Nephron (organoid): ENCODE measurements at regions not wholly inside any gene's neighbourhood (a gene's known extent, or its start where the extent isn't known, plus 50 kb on each side); places are given as distances from the start of the nearest gene placed in this dataset.
"Not testable (repeated sequence)": the region's sequence is repeated elsewhere in the genome, so short reads cannot be mapped to it uniquely, and the experiment has no call there.

ENCODE experiments used
- H3K27ac Mint-ChIP-seq, 3 experiments: 2 replicates each; pipeline ENCODE4 v1.8.0; 2020; ENCODE audit warnings: mixed read lengths in 3 of 3, mild to moderate bottlenecking in 2 of 3, moderate library complexity in 1 of 3
- H3K27me3 Mint-ChIP-seq: 2 replicates; pipeline ENCODE4 v1.8.0; 2021; ENCODE audit warnings: low read depth, mild to moderate bottlenecking, moderate library complexity, mixed read lengths
- H3K36me3 Mint-ChIP-seq: 2 replicates; pipeline ENCODE4 v1.8.0; 2020; ENCODE audit warnings: low read depth, mixed read lengths
- H3K4me1 Mint-ChIP-seq: 2 replicates; pipeline ENCODE4 v1.8.0; 2020; ENCODE audit warnings: mixed read lengths
- H3K4me3 Mint-ChIP-seq, 3 experiments: 2 replicates each; pipeline ENCODE4 v1.8.0; 2020; ENCODE audit warnings: mild to moderate bottlenecking in 3 of 3, mixed read lengths in 3 of 3, moderate library complexity in 2 of 3
- H3K9me3 Mint-ChIP-seq: 2 replicates; pipeline ENCODE4 v1.8.0; 2020; ENCODE audit warnings: mixed read lengths
- TF ChIP-seq, protein P1 (sequence below), 3 experiments: fragments of 200-600 bp; sonication (generic); IDR thresholded peaks; one replicate each; pipeline ENCODE4 v1.5.0; 2021; ENCODE audit warnings: antibody characterized with exemption in 3 of 3; ENCODE audit not compliant: unreplicated experiment in 3 of 3

DNA sequence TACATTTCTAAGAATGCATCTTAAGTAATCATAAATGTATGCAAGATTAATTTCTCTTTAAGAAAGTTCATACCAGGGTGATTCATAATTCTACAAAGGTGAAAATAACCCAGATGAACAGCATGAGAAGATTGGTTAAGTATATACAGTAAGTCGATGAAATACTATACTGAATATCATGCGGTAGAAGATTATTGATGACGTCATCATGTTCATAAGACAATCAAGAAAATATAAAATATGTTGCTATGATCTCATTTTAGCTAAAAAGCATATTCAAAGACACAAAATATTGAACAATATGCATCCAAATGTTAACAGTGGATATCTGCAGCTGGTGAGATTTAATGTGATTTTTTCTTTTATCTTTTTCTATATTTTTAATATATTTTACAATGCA lies 312.0 kb upstream of the FGF13 start:
- H3K9me3 Mint-ChIP-seq: peaks cover 2% of the 10 kb centered on the region
- H3K4me3 Mint-ChIP-seq: no peak overlapping the region
- no peak overlapping the region for H3K27ac Mint-ChIP-seq
- no peaks in the 10 kb centered on the region for H3K4me1 Mint-ChIP-seq
- no peaks in the 10 kb centered on the region for H3K36me3 Mint-ChIP-seq
- TF ChIP-seq, protein P1, sequence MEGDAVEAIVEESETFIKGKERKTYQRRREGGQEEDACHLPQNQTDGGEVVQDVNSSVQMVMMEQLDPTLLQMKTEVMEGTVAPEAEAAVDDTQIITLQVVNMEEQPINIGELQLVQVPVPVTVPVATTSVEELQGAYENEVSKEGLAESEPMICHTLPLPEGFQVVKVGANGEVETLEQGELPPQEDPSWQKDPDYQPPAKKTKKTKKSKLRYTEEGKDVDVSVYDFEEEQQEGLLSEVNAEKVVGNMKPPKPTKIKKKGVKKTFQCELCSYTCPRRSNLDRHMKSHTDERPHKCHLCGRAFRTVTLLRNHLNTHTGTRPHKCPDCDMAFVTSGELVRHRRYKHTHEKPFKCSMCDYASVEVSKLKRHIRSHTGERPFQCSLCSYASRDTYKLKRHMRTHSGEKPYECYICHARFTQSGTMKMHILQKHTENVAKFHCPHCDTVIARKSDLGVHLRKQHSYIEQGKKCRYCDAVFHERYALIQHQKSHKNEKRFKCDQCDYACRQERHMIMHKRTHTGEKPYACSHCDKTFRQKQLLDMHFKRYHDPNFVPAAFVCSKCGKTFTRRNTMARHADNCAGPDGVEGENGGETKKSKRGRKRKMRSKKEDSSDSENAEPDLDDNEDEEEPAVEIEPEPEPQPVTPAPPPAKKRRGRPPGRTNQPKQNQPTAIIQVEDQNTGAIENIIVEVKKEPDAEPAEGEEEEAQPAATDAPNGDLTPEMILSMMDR (IDR thresholded peaks at IDR 0.05; ENCODE audit: unreplicated experiment in 3 of 3): no peak
- H3K27me3 Mint-ChIP-seq: no peaks in the 10 kb centered on the region

DNA sequence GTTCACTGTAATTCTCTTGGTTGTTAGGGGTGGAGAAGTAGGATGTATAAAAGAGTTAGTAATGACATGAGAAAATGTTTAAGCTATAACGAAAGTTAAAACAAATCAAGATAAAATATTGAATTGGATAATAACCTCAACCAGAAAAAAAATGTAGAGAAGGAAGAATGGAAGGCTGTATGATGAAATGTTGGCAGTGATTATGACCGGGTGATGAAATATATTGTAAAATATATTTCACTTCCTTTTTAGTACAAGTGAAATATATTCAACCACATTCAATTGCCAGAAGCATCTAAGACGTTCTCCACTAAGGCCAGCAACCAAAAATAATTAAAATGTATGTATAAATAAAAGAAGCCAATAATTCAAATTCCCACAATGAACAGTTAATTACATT lies 309.3 kb upstream of the FGF13 start:
- Mint-ChIP-seq H3K9me3 (peaks cover 6% of the 10 kb centered on the region), H3K4me3 (no peak overlapping the region), H3K27me3 (no peaks in the 10 kb centered on the region), H3K4me1 (no peaks in the 10 kb centered on the region), H3K27ac (no peak overlapping the region), H3K36me3 (no peaks in the 10 kb centered on the region)
- TF ChIP-seq, protein P1 (IDR thresholded peaks at IDR 0.05; ENCODE audit: unreplicated experiment in 3 of 3): no peak

DNA sequence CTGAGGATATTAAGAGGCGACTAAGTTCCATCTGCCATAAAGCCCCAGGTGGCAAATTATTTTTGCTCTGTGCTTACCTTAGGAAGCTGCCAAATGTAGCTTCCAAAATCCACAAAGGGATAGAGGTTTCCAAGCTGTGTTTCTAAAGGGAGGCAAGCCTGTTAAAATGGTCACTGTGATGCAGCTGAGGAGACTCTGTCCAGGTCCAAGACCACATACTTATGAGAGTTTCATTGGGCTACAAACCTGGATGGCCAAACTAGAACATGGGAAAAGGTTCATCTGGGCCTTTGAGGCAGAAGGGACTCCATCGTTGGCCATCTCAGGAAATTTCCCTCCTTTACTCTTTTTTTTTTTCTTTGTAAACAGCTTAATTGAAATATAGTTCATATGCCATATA lies 306.9 kb upstream of the FGF13 start:
- Mint-ChIP-seq H3K4me3 (no peak overlapping the region), H3K27ac (no peak overlapping the region)
- TF ChIP-seq, protein P1 (IDR thresholded peaks at IDR 0.05; ENCODE audit: unreplicated experiment in 3 of 3): no peak

DNA sequence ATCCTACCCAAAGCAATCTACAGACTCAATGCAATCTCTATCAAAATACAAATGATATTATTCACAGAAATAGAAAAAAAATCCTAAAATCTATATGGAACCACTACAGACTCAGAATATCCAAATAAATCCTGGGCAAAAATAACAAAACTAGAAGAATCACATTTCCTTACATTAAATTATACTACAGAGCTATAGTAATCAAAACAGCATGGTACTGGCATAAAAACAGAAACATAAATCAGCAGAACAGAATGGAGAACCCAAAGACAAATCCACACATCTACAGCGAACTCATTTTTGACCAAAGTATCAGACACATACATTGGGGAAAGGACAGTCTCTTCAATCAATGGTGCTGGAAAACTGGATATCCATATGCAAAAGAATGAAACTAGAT lies 304.1 kb upstream of the FGF13 start:
- Mint-ChIP-seq H3K4me3 (no peak overlapping the region), H3K4me1 (no peaks in the 10 kb centered on the region), H3K27ac (no peak overlapping the region), H3K27me3 (no peaks in the 10 kb centered on the region), H3K9me3 (peaks cover 48% of the 10 kb centered on the region), H3K36me3 (peaks cover 4% of the 10 kb centered on the region)
- TF ChIP-seq, protein P1 (IDR thresholded peaks at IDR 0.05; ENCODE audit: unreplicated experiment in 3 of 3): no peak

More for the DNA sequence above, 306.9 kb upstream of the FGF13 start:
- H3K27me3 Mint-ChIP-seq: no peaks in the 10 kb centered on the region
- peaks cover 4% of the 10 kb centered on the region for H3K36me3 Mint-ChIP-seq
- peaks cover 24% of the 10 kb centered on the region for H3K9me3 Mint-ChIP-seq
- H3K4me1 Mint-ChIP-seq: no peaks in the 10 kb centered on the region

DNA sequence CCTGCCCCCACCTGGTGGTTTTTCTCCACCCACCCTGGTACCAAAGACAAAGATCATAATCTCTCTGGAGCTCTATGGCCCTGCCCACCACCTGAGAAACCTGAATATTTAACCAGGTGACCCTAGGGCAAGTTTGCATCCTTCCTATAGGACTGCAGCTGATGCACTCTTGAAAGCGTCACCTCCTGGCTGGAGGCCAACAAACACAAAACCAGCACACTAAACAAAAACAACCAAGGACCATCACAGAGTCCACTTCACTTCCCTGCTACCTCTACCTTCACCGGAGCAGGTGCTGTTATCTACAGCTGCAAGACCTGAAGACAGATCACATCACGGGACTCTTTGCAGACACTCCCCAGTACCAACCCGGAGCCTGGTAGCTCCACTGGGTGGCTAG lies 296.7 kb upstream of the FGF13 start:
- Mint-ChIP-seq H3K4me3 (no peak overlapping the region), H3K27me3 (peaks cover 3% of the 10 kb centered on the region), H3K36me3 (no peaks in the 10 kb centered on the region), H3K4me1 (no peaks in the 10 kb centered on the region), H3K9me3 (peaks cover 36% of the 10 kb centered on the region), H3K27ac (no peak overlapping the region)
- TF ChIP-seq, protein P1 (IDR thresholded peaks at IDR 0.05; ENCODE audit: unreplicated experiment in 3 of 3): no peak

DNA sequence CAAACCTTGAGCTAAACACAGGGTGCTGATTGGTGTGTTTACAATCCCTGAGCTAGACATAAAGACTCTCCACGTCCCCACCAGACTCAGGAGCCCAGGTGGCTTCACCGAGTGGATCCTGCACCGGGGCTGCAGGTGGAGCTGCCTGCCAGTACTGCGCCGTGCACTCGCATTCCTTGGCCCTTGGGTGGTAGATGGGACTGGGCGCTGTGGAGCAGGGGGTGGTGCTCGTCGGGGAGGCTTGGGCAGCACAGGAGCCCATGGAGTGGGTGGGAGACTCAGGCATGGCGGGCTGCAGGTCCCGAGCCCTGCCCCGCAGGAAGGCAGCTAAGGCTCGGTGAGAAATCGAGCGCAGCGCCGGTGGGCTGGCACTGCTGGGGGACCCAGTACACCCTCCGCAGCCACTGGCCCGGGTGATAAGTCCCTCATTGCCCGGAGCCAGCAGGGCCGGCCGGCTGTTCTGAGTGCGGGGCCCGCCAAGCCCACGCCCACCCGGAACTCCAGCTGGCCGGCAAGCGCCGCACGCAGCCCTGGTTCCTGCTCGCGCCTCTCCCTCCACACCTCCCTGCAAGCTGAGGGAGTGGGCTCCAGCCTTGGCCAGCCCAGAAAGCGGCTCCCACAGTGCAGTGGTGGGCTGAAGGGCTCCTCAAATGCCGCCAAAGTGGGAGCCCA lies 292.5 kb upstream of the FGF13 start:
- H3K4me3 Mint-ChIP-seq, H3K27ac Mint-ChIP-seq: not testable (repeated sequence)

More for the DNA sequence above, 292.5 kb upstream of the FGF13 start:
- not testable (repeated sequence) for H3K4me1 Mint-ChIP-seq, H3K36me3 Mint-ChIP-seq, H3K27me3 Mint-ChIP-seq
- peaks cover 27% of the 10 kb centered on the region for H3K9me3 Mint-ChIP-seq
